WTC11 (cell line): ENCODE measurements at regions not wholly inside any gene's neighbourhood (a gene's known extent, or its start where the extent isn't known, plus 50 kb on each side); places are given as distances from the start of the nearest gene placed in this dataset.

Experiments used
- CTCF ChIP-seq: fragments of 200-600 bp; IDR thresholded peaks from 2 replicates; pipeline ENCODE4 v1.8.0; 2022; ENCODE audit warnings: antibody characterized with exemption
- NR2C2 ChIP-seq: sonication (generic); formaldehyde crosslinking; IDR thresholded peaks from 2 replicates; pipeline ENCODE4 v1.8.0; 2022; ENCODE audit warnings: mild to moderate bottlenecking, missing genetic modification reagents
- SMAD3 ChIP-seq: sonication (generic); formaldehyde crosslinking; IDR thresholded peaks from 2 replicates; pipeline ENCODE4 v1.8.0; 2022; ENCODE audit warnings: missing genetic modification reagents, mild to moderate bottlenecking, borderline replicate concordance
- TEAD1 ChIP-seq: sonication (generic); formaldehyde crosslinking; IDR thresholded peaks from 2 replicates; pipeline ENCODE4 v1.8.0; 2022; ENCODE audit warnings: mild to moderate bottlenecking, missing genetic modification reagents

GRCh38 chr9:23887781-23888180 lies 61.7 kb upstream of the ELAVL2 start:
- no peak for TF ChIP-seq SMAD3
- no peak for TF ChIP-seq CTCF
- no peak for TF ChIP-seq TEAD1 (CRISPR knock-in tag)
- TF ChIP-seq NR2C2 (CRISPR knock-in tag): no peak
